HL-60 (cell line): ENCODE measurements at regions not wholly inside any gene's neighbourhood (a gene's known extent, or its start where the extent isn't known, plus 50 kb on each side); places are given as distances from the start of the nearest gene placed in this dataset.

Experiments
- TF ChIP-seq, protein P1 (sequence below): IDR thresholded peaks from one replicate; pipeline ENCODE4 v1.5.1; 2011; ENCODE audit warnings: low read length, control low read depth, inconsistent platforms; ENCODE audit not compliant: insufficient read depth
- TF ChIP-seq, protein P2 (sequence below): IDR thresholded peaks from 2 replicates; pipeline ENCODE4 v1.6.1; 2012; ENCODE audit warnings: low read depth; ENCODE audit not compliant: insufficient replicate concordance

- TF ChIP-seq, protein P1, sequence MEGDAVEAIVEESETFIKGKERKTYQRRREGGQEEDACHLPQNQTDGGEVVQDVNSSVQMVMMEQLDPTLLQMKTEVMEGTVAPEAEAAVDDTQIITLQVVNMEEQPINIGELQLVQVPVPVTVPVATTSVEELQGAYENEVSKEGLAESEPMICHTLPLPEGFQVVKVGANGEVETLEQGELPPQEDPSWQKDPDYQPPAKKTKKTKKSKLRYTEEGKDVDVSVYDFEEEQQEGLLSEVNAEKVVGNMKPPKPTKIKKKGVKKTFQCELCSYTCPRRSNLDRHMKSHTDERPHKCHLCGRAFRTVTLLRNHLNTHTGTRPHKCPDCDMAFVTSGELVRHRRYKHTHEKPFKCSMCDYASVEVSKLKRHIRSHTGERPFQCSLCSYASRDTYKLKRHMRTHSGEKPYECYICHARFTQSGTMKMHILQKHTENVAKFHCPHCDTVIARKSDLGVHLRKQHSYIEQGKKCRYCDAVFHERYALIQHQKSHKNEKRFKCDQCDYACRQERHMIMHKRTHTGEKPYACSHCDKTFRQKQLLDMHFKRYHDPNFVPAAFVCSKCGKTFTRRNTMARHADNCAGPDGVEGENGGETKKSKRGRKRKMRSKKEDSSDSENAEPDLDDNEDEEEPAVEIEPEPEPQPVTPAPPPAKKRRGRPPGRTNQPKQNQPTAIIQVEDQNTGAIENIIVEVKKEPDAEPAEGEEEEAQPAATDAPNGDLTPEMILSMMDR = no peak
- TF ChIP-seq, protein P2, sequence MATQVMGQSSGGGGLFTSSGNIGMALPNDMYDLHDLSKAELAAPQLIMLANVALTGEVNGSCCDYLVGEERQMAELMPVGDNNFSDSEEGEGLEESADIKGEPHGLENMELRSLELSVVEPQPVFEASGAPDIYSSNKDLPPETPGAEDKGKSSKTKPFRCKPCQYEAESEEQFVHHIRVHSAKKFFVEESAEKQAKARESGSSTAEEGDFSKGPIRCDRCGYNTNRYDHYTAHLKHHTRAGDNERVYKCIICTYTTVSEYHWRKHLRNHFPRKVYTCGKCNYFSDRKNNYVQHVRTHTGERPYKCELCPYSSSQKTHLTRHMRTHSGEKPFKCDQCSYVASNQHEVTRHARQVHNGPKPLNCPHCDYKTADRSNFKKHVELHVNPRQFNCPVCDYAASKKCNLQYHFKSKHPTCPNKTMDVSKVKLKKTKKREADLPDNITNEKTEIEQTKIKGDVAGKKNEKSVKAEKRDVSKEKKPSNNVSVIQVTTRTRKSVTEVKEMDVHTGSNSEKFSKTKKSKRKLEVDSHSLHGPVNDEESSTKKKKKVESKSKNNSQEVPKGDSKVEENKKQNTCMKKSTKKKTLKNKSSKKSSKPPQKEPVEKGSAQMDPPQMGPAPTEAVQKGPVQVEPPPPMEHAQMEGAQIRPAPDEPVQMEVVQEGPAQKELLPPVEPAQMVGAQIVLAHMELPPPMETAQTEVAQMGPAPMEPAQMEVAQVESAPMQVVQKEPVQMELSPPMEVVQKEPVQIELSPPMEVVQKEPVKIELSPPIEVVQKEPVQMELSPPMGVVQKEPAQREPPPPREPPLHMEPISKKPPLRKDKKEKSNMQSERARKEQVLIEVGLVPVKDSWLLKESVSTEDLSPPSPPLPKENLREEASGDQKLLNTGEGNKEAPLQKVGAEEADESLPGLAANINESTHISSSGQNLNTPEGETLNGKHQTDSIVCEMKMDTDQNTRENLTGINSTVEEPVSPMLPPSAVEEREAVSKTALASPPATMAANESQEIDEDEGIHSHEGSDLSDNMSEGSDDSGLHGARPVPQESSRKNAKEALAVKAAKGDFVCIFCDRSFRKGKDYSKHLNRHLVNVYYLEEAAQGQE = no peak
Observed at GRCh38 chr13:79853251-79853650, 372.3 kb downstream of the NDFIP2 start.
